Small intestine (tissue), 7 donors: ENCODE measurements at regions not wholly inside any gene's neighbourhood (a gene's known extent, or its start where the extent isn't known, plus 50 kb on each side); places are given as distances from the start of the nearest gene placed in this dataset.
"Not testable (repeated sequence)": the region's sequence is repeated elsewhere in the genome, so short reads cannot be mapped to it uniquely, and the experiment has no call there.

Source experiments
- DNase-seq, 2 donors: peaks; one replicate each; pipeline versions ENCODE4 v3.0.0 to v3.0.0-alpha.2; 2013
- FAIRE-seq: peaks from 2 replicates; lab custom pipeline; 2012; peaks lifted over from hg19 to GRCh38; lab: Jason Lieb, UNC
- H3K27ac ChIP-seq, 3 donors: one replicate each; pipeline ENCODE4 v1.5.1; 2013; ENCODE audit warnings: low read length in 2 of 3, mild to moderate bottlenecking in 2 of 3, control low read depth in 1 of 3, inconsistent platforms in 1 of 3, low read depth in 1 of 3, moderate library complexity in 1 of 3
- H3K27me3 ChIP-seq, 3 donors: one replicate each; pipeline ENCODE4 v1.6.1; 2013; ENCODE audit warnings: low read length in 3 of 3, inconsistent platforms in 1 of 3; ENCODE audit not compliant: control insufficient read depth in 3 of 3, insufficient read depth in 3 of 3
- H3K36me3 ChIP-seq, 3 donors: one replicate each; pipeline ENCODE4 v1.6.1; 2013; ENCODE audit warnings: low read length in 3 of 3, inconsistent platforms in 1 of 3, low read depth in 1 of 3, mild to moderate bottlenecking in 1 of 3, moderate library complexity in 1 of 3; ENCODE audit not compliant: control insufficient read depth in 3 of 3, insufficient read depth in 2 of 3
- H3K4me1 ChIP-seq, 3 donors: one replicate each; pipeline ENCODE4 v1.6.1; 2013; ENCODE audit warnings: low read length in 2 of 3, inconsistent platforms in 1 of 3, low read depth in 1 of 3, mild to moderate bottlenecking in 1 of 3, moderate library complexity in 1 of 3; ENCODE audit not compliant: control insufficient read depth in 3 of 3, insufficient read depth in 2 of 3
- H3K4me3 ChIP-seq, 3 donors: one replicate each; pipeline ENCODE4 v1.5.1; 2013; ENCODE audit warnings: low read length in 3 of 3, control low read depth in 1 of 3, inconsistent platforms in 1 of 3, low read depth in 1 of 3, mild to moderate bottlenecking in 1 of 3, moderate library complexity in 1 of 3
- H3K9me3 ChIP-seq, 2 donors: one replicate each; pipeline ENCODE4 v1.6.1; 2013; ENCODE audit warnings: low read depth in 1 of 2, low read length in 1 of 2; ENCODE audit not compliant: control insufficient read depth in 2 of 2, insufficient read depth in 1 of 2
- WGBS, 3 donors: extraction: QIAGEN DNeasy Blood & Tissue Kit; methylation state at CpG; one replicate each; pipeline ENCODE4 v1.1.7; 2013; 5-methylcytosine and 5-hydroxymethylcytosine counted together
- donor health status: healthy with polysubstance abuse.
- donor health status: control.
- donor health status: control.
- donor health status: Bipolar disorder and iron deficiency.
- donor health status: healthy.

DNA sequence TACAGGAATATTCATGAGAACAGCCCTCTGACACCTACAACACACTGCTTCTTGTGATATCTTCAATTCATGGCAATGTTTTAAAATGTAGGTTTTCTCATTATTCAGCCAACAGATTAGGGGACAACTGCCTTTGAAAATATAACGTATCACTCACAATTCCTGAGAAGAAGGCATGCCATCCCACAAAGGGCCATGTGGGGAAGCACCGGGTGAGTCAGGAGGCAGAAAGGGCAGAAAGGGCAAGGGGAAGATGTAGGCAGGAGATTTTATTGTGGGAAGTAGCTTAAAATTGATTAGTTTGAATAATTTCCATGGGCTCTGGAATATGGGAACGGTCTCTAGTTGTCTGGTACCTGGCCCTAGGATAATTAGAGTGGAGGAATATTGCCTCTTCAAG lies 165.7 kb downstream of the HHIPL2 start:
- no peak for DNase-seq
- WGBS, 3 donors: 51 to 67% (median 55%) methylated on average over 3 of the region's 3 CpGs
- Histone ChIP-seq H3K27me3 (no peaks in the 10 kb centered on the region), H3K4me1 (no peaks in the 10 kb centered on the region), H3K27ac (no peak overlapping the region), H3K4me3 (no peak overlapping the region), H3K36me3 (no peaks in the 10 kb centered on the region), H3K9me3 (no peaks in the 10 kb centered on the region)
- no peak for FAIRE-seq

DNA sequence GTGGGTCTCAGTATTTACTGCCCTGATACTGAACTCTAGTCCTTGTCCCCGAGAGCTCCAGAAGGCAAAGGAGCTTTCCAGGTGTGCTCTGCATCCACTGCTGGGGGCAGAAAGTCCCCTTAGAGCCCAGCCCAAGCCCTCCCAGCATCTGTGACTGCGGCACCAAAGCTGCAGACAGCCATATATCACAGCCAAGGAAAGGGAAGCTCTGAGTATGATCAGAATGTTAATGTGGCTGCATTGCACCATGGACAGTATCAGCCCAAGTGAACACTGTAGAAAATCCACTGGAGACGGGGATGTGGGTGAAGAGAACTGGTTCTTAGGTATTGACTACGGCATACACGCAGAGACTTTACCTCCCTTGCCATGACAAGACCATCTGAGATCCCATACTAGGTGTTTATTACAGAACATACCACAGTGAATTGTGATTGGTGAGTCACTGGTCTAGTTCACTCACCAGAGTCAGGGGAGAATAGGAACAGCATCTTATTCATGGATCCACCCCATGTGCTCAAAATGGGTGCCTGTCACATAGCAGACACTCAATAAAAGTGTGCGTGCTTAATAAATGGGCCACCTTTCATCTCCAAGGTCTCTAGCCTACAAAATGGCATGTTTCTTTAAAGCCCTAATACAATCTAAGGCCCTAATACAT lies 170.3 kb downstream of the HHIPL2 start:
- no peak for FAIRE-seq
- H3K27me3 ChIP-seq: no peaks in the 10 kb centered on the region

DNA sequence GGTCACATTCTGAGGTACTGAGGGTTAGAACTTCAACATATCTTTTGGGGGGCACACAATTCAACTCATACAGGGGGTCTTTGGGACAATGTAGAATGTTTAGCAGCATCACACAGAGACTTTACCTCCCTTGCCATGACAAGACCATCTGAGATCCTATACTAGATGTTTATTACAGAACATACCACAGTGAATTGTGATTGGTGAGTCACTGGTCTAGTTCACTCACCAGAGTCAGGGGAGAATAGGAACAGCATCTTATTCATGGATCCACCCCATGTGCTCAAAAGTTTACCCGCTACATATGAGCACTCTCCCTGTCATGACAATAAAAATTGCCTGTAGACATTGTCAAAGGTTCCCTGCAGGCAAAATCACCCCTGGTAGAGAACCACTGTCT lies 171.1 kb downstream of the HHIPL2 start:
- H3K27me3 ChIP-seq, H3K4me3 ChIP-seq, H3K27ac ChIP-seq, FAIRE-seq, H3K9me3 ChIP-seq, H3K36me3 ChIP-seq, DNase-seq, H3K4me1 ChIP-seq: not testable (repeated sequence)
- WGBS, 3 donors: 81 to 89% (median 82%) methylated on average over 1 of the region's 1 CpG

More for the DNA sequence above, 170.3 kb downstream of the HHIPL2 start:
- no peaks in the 10 kb centered on the region for H3K36me3 ChIP-seq
- no peak overlapping the region for H3K27ac ChIP-seq
- 61 to 75% (median 63%) methylated on average over 6 of the region's 6 CpGs for WGBS, 3 donors
- no peak overlapping the region for H3K4me3 ChIP-seq
- no peaks in the 10 kb centered on the region for H3K4me1 ChIP-seq
- no peaks in the 10 kb centered on the region for H3K9me3 ChIP-seq
- no peak for DNase-seq

DNA sequence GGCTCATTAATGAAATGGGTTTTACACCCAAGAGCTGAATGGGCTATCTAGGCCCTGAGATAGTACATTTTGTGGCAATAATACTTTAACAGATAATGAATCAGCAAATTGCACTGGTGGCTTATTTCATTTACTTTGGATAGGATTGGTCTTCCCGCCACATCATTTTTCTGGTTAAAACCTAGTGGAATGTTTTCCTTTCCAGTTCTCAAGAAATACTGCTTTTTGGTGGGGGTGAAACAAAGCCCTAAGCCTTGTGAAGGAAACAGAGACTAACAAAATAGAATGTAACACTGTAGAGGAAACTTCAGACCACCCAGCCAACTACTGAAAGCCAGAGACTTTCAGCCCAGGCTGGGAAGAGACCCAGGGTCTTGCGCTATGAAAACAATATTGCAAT lies 172.2 kb downstream of the HHIPL2 start:
- Histone ChIP-seq H3K27ac (no peak overlapping the region), H3K27me3 (no peaks in the 10 kb centered on the region), H3K9me3 (no peaks in the 10 kb centered on the region), H3K4me3 (no peak overlapping the region), H3K36me3 (no peaks in the 10 kb centered on the region), H3K4me1 (no peaks in the 10 kb centered on the region)
- no peak for FAIRE-seq
- DNase-seq: no peak
- WGBS, 3 donors: 87 to 95% (median 92%) methylated on average over 2 of the region's 2 CpGs

DNA sequence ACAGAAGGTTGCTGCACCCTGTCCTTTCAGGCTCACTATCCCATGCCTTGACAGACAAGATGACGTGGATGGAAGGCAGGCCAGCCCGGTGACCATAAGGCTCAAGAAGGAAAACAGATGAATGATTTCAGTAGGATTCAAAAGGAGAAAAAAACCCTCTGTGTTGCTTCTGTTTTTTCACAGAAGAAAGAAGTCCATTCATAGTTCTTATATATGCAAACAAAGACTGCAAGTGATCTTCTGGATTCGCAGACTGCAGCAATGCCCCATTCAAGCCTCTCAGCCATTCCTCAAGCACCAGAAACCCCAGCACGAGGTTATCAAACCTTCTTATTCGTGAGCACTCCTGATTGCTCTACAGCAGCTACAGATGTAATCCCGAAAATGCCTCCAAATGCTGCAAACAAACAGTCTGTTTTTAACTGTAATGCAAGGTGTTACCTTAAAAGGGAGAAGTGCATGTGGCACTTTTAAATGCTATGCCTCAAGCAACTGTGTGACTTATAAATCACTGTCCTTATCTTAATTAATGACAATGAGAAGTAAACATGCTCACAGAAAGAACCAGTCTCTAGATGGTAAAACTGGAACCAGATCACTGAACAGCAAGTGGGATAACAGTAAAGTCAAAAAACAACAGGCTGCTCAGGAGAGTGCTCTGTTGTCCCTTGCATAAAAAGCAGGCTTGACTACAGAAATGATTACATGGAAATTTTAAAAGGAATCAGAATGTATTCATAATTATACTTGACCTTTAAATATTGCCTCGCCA lies 173.9 kb downstream of the HHIPL2 start:
- DNase-seq (no peak), FAIRE-seq (no peak)
- WGBS, 3 donors: 43 to 46% (median 46%) methylated on average over 7 of the region's 7 CpGs
- no peak overlapping the region for H3K4me3 ChIP-seq
- H3K4me1 ChIP-seq: no peaks in the 10 kb centered on the region
- no peaks in the 10 kb centered on the region for H3K27me3 ChIP-seq
- no peaks in the 10 kb centered on the region for H3K9me3 ChIP-seq
- H3K36me3 ChIP-seq: no peaks in the 10 kb centered on the region
- H3K27ac ChIP-seq: no peak overlapping the region

DNA sequence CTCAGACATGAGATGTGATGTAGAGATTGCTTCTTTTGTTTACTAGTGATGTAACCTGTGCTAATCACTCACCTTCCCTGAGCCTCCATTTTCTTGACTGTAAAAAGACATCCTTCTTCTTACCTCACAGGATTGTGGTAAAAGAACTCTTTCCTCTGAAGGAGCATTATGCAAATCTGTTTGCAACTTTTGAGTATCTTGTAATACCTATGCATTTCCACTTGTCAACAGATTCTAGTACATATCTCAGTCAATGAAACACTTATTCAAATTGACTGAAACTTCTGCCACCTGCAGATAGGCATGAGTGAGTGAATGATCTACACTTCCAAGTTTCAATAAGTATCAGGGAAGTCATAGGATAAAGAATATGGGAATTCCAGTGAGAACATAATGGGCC lies 174.7 kb downstream of the HHIPL2 start:
- Histone ChIP-seq H3K4me3 (no peak overlapping the region), H3K4me1 (no peaks in the 10 kb centered on the region), H3K36me3 (no peaks in the 10 kb centered on the region), H3K27ac (no peak overlapping the region), H3K27me3 (no peaks in the 10 kb centered on the region), H3K9me3 (no peaks in the 10 kb centered on the region)
- DNase-seq: no peak
- no peak for FAIRE-seq

DNA sequence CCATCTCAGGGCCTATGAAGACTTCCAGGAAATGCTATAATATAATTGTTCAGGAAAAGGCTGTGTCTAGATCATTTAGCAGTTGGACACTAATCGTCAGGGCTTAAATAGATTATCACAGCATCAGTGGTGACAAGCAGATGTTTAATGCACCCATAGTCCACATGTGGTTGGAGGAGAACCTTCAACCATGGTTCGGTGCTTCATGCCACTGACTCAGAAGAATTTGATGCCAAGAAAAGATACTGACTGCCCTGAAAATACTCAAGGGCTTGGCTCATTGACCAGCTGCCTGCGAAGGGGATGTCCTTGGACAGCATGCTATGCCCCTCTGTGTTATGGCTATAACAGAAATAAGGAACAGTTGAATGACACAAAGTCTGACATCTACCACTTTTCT lies 175.7 kb downstream of the HHIPL2 start:
- H3K9me3 ChIP-seq: no peaks in the 10 kb centered on the region
- DNase-seq (no peak), FAIRE-seq (no peak)
- no peak overlapping the region for H3K27ac ChIP-seq
- H3K4me3 ChIP-seq: no peak overlapping the region
- H3K4me1 ChIP-seq: no peaks in the 10 kb centered on the region
- H3K36me3 ChIP-seq: no peaks in the 10 kb centered on the region
- 81 to 84% (median 83%) methylated on average over 3 of the region's 3 CpGs for WGBS, 3 donors
- no peaks in the 10 kb centered on the region for H3K27me3 ChIP-seq

DNA sequence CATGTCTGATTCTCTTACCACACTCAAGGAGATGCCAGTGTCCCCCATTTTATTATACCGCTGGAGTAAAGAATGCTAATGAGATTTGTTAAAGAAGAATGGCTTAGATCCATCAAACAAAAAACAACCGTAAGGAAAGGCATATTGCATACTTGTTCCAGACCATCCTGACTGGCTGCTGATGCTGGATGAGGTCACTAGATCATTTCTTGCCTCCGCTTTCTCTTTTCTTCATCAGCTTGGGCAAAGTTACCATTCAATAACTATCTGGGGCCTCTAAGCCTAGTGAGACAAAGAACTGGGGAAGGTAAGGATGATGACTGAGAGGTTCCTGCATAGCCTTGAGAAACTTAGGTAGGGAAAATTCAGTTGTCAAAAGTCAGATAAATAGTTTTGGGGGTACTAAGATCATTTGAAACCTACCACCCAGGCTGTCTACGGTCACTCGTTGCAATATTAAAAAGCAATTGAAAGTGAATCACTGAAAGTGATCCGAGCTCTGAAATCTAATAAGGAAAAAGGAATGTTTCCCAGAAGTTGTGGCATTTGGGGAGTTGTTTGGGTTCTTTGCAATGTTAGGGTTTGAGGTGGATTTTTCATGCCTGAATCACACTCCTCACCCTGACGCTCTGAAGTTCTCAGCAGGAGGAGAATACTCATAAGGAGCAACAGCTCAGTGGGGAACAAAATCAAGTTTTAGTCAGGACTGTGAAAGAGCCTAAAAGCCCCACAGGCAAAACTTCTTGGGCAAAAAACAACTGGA lies 176.8 kb downstream of the HHIPL2 start:
- Histone ChIP-seq H3K27me3 (no peaks in the 10 kb centered on the region), H3K9me3 (no peaks in the 10 kb centered on the region), H3K27ac (no peak overlapping the region), H3K36me3 (no peaks in the 10 kb centered on the region), H3K4me1 (no peaks in the 10 kb centered on the region), H3K4me3 (no peak overlapping the region)
- WGBS, 3 donors: 84 to 91% (median 91%) methylated on average over 7 of the region's 7 CpGs
- FAIRE-seq: no peak
- no peak for DNase-seq
